ENCODE measurements at regions not wholly inside any gene's neighbourhood (a gene's known extent, or its start where the extent isn't known, plus 50 kb on each side); places are given as distances from the start of the nearest gene placed in this dataset.
"Not testable (repeated sequence)": the region's sequence is repeated elsewhere in the genome, so short reads cannot be mapped to it uniquely, and the experiment has no call there.

DNA sequence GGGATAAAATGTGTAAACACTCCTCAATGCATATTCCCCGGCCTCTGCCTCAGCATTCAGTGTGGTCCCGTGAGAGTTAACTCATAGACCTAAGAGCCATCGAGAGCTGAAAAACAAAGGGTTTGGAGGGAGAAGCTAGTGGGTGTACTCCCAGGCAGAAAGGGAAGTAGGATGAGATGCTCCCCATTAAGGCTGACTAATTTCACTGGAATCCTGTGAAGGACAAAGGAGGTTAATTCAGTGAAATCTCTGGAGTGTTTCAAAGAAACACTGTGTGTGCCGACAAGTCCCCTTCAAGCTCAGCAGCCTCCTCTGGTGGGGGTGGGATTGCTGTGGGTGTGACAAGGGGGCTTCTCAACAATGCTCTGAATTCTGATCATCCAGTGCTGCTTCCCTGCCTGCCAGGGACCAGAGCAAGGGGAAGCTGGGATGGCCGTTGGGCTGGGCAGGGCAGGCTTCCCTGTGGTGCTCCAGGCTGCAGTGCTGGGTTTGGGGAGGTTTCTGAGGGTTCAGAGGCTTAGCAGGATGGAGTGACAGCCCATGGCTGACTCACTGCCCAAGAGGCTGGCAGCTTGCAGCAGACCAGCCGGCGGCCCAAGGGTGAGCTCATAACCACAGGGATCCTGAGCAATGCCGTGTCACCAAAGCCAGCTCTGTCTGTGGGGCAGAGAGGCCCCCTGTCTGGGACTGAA lies 61.4 kb upstream of the BMAL1 start:
- no peak for TF ChIP-seq CTCF (IDR thresholded peaks at IDR 0.05; ENCODE audit: borderline replicate concordance)
- DNase-seq, result no peak

GRCh38 chr11:13216711-13217075 lies 60.9 kb upstream of the BMAL1 start:
- no peak for DNase-seq
- Histone ChIP-seq H3K4me1 (no peaks in the 10 kb centered on the region), H3K9me3 (replicated peaks) (no peaks in the 10 kb centered on the region), H3K27ac (replicated peaks) (no peak overlapping the region), H3K4me3 (no peak overlapping the region), H3K36me3 (no peaks in the 10 kb centered on the region), H3K27me3 (ENCODE audit: low read depth) (peaks cover 16% of the 10 kb centered on the region)
- intact Hi-C loops (cut with micrococcal nuclease), result no loop called here
- no peak for TF ChIP-seq CTCF (IDR thresholded peaks at IDR 0.05; ENCODE audit: borderline replicate concordance)

More for the DNA sequence above, 61.4 kb upstream of the BMAL1 start:
- Histone ChIP-seq H3K36me3 (no peaks in the 10 kb centered on the region), H3K4me1 (no peaks in the 10 kb centered on the region), H3K27ac (replicated peaks) (no peak overlapping the region), H3K9me3 (replicated peaks) (no peaks in the 10 kb centered on the region), H3K27me3 (ENCODE audit: low read depth) (peaks cover 16% of the 10 kb centered on the region), H3K4me3 (no peak overlapping the region)
- intact Hi-C loops (cut with micrococcal nuclease), result no loop called here

GRCh38 chr11:13218685-13219084 lies 58.9 kb upstream of the BMAL1 start:
- H3K4me3 ChIP-seq; H3K4me1 ChIP-seq; DNase-seq; H3K9me3 ChIP-seq (replicated peaks); H3K36me3 ChIP-seq; H3K27ac ChIP-seq (replicated peaks); H3K27me3 ChIP-seq (ENCODE audit: low read depth); intact Hi-C loops (cut with micrococcal nuclease): not testable (repeated sequence)

DNA sequence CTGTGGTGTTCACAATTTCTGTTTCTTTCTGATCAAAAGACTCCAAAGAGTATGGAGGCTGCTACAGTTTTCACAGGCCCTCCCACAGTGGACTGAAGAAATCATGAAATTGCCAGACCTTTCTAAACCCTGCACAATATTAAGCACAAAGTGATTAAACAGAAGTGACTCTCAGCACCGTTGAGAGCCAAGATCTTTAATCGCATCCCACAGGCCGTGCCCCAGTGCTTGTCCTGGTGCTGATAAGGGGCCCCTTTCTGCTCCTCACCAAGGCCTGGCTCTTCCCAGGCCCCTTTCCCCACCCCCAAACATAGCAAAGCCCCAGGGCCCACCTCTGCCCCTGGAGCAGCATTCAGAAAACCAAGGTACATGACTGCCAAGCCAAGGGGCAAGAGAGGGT lies 57.4 kb upstream of the BMAL1 start:
- Histone ChIP-seq H3K4me3 (no peak overlapping the region), H3K4me1 (no peaks in the 10 kb centered on the region), H3K27ac (replicated peaks) (no peak overlapping the region), H3K27me3 (ENCODE audit: low read depth) (peaks cover 5% of the 10 kb centered on the region), H3K36me3 (no peaks in the 10 kb centered on the region), H3K9me3 (replicated peaks) (no peaks in the 10 kb centered on the region)
- no peak for DNase-seq
- intact Hi-C loops (cut with micrococcal nuclease), result no loop called here
- TF ChIP-seq CTCF (IDR thresholded peaks at IDR 0.05; ENCODE audit: borderline replicate concordance), result no peak

- intact Hi-C loops (cut with micrococcal nuclease), result no loop called here
- Histone ChIP-seq H3K4me1 (no peaks in the 10 kb centered on the region), H3K4me3 (no peak overlapping the region), H3K27me3 (ENCODE audit: low read depth) (peaks cover 14% of the 10 kb centered on the region), H3K27ac (replicated peaks) (no peak overlapping the region), H3K36me3 (no peaks in the 10 kb centered on the region), H3K9me3 (replicated peaks) (no peaks in the 10 kb centered on the region)
- no peak for DNase-seq
- TF ChIP-seq CTCF (IDR thresholded peaks at IDR 0.05; ENCODE audit: borderline replicate concordance), result no peak
Measured at GRCh38 chr11:13221722-13222121, 55.9 kb upstream of the BMAL1 start.

- Histone ChIP-seq H3K36me3 (no peaks in the 10 kb centered on the region), H3K27me3 (ENCODE audit: low read depth) (peaks cover 14% of the 10 kb centered on the region), H3K27ac (replicated peaks) (no peak overlapping the region), H3K4me3 (no peak overlapping the region), H3K9me3 (replicated peaks) (no peaks in the 10 kb centered on the region), H3K4me1 (no peaks in the 10 kb centered on the region)
- TF ChIP-seq CTCF (IDR thresholded peaks at IDR 0.05; ENCODE audit: borderline replicate concordance), result no peak
- intact Hi-C loops (cut with micrococcal nuclease), result no loop called here
- no peak for DNase-seq
Measured at GRCh38 chr11:13222285-13222684, 55.3 kb upstream of the BMAL1 start.

Measured in left ventricle myocardium inferior (tissue), 1 donor.